Mesendoderm (in vitro differentiated cells): ENCODE measurements at regions not wholly inside any gene's neighbourhood (a gene's known extent, or its start where the extent isn't known, plus 50 kb on each side); places are given as distances from the start of the nearest gene placed in this dataset. TPM values are rescaled to one million over a fixed set of nuclear protein-coding genes. Genes with fewer than 3 reads are reported as not detected.

Source experiments
- small RNA-seq: library from polyadenylated mRNA; stranded (forward); fragments of <200 nt; extraction: miRNeasy Mini kit (QIAGEN cat#:217004); gene quantifications from one replicate; pipeline ENCODE3, GENCODE V24; 2013; ENCODE audit not compliant: insufficient read depth

Small RNA genes in the stretch of these regions (small RNA-seq; reads per million reads assigned to genes)
- gene MIR1202 (not detected), gene RNU7-152P (not detected), gene SNORD28B (2.0 reads per million, percentile 16 among the genes with 10 or more reads in this experiment)
